Progenitor cell of endocrine pancreas (in vitro differentiated cells): ENCODE measurements at regions not wholly inside any gene's neighbourhood (a gene's known extent, or its start where the extent isn't known, plus 50 kb on each side); places are given as distances from the start of the nearest gene placed in this dataset.

Source experiments
- DNase-seq: peaks from one replicate; pipeline ENCODE4 v3.0.0; 2021; ENCODE audit warnings: low spot score; ENCODE audit not compliant: unreplicated experiment
- H3K27ac Mint-ChIP-seq: 2 replicates; pipeline ENCODE4 v1.8.0; 2021; ENCODE audit warnings: mild to moderate bottlenecking, moderate library complexity, mixed read lengths
- H3K27me3 Mint-ChIP-seq: 2 replicates; pipeline ENCODE4 v1.8.0; 2021; ENCODE audit warnings: mixed read lengths
- H3K36me3 Mint-ChIP-seq: 2 replicates; pipeline ENCODE4 v1.8.0; 2022; ENCODE audit warnings: mixed read lengths; ENCODE audit not compliant: insufficient read depth
- H3K4me1 Mint-ChIP-seq: 2 replicates; pipeline ENCODE4 v1.8.0; 2021; ENCODE audit warnings: low read depth, mixed read lengths
- H3K4me3 Mint-ChIP-seq: 2 replicates; pipeline ENCODE4 v1.8.0; 2021; ENCODE audit warnings: low read depth, mild to moderate bottlenecking, moderate library complexity, mixed read lengths
- H3K9me3 Mint-ChIP-seq: 2 replicates; pipeline ENCODE4 v1.8.0; 2021; ENCODE audit warnings: low read depth, mixed read lengths
- CTCF ChIP-seq: fragments of 200-600 bp; sonication (generic); IDR thresholded peaks from one replicate; pipeline ENCODE4 v1.5.0; 2021; ENCODE audit warnings: antibody characterized with exemption, mild to moderate bottlenecking; ENCODE audit not compliant: unreplicated experiment

GRCh38 chr1:194821091-194821490 lies 1634.7 kb upstream of the B3GALT2 start:
- DNase-seq = no peak
- TF ChIP-seq CTCF = no peak
- no peak overlapping the region for H3K27ac Mint-ChIP-seq
- H3K4me3 Mint-ChIP-seq = no peak overlapping the region
- no peaks in the 10 kb centered on the region for H3K4me1 Mint-ChIP-seq
- no peaks in the 10 kb centered on the region for H3K9me3 Mint-ChIP-seq
- H3K36me3 Mint-ChIP-seq = no peaks in the 10 kb centered on the region
- no peaks in the 10 kb centered on the region for H3K27me3 Mint-ChIP-seq

DNA sequence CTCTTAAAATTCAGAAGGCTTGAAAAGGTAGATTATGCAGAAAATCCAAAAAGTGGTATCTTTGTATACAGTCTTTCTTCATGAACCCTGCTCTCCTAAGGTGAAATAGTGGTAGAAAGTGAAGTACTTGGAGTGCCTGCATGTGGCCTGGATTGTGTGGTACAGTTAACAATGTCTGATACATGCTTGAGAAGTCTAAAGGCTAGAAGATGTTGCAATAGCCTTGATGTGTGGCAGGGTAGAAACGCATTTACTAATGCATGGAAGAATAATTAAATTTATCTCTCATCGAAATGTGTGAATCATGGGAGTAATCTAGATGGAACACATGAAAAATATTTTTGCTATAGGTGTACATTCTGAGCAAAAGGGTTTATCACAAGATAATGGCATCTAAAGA lies 1632.3 kb upstream of the B3GALT2 start:
- no peaks in the 10 kb centered on the region for H3K27me3 Mint-ChIP-seq
- H3K9me3 Mint-ChIP-seq = peaks cover 2% of the 10 kb centered on the region
- no peak for TF ChIP-seq CTCF
- H3K4me1 Mint-ChIP-seq = no peaks in the 10 kb centered on the region
- no peak overlapping the region for H3K4me3 Mint-ChIP-seq
- H3K27ac Mint-ChIP-seq = no peak overlapping the region
- H3K36me3 Mint-ChIP-seq = no peaks in the 10 kb centered on the region
- no peak for DNase-seq

- Mint-ChIP-seq H3K9me3 (peaks cover 2% of the 10 kb centered on the region), H3K27me3 (no peaks in the 10 kb centered on the region), H3K36me3 (no peaks in the 10 kb centered on the region), H3K4me3 (no peak overlapping the region), H3K4me1 (no peaks in the 10 kb centered on the region), H3K27ac (no peak overlapping the region)
- TF ChIP-seq CTCF = no peak
- DNase-seq = no peak
These were observed 1630.4 kb upstream of the B3GALT2 start for GRCh38 chr1:194816859-194817258.

GRCh38 chr1:194813096-194813495 lies 1626.7 kb upstream of the B3GALT2 start:
- Mint-ChIP-seq H3K27me3 (no peaks in the 10 kb centered on the region), H3K4me3 (no peak overlapping the region), H3K4me1 (no peaks in the 10 kb centered on the region)

DNA sequence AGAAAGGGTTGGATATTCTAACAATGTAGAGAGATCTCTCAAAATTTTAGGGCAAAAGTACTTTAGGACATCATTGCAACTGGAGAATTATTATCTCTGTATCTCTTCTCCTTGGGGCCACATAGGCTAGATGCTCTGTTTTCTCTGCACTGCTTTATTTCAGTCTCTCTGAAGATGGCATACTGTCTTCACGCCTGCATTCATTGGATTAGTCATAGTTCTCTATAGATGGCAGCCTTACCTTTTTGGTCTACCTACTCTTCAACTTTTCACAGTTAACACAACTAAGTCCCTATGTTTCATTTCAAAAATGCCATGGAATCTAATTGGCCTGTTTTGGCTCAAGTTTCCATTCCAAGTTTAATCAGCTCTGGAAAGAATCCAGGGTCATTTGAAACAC lies 1623.3 kb upstream of the B3GALT2 start:
- H3K4me1 Mint-ChIP-seq = no peaks in the 10 kb centered on the region
- H3K9me3 Mint-ChIP-seq = peaks cover 2% of the 10 kb centered on the region
- TF ChIP-seq CTCF = no peak
- no peaks in the 10 kb centered on the region for H3K36me3 Mint-ChIP-seq
- no peak overlapping the region for H3K27ac Mint-ChIP-seq
- H3K27me3 Mint-ChIP-seq = no peaks in the 10 kb centered on the region
- no peak for DNase-seq
- no peak overlapping the region for H3K4me3 Mint-ChIP-seq

More at GRCh38 chr1:194813096-194813495, 1626.7 kb upstream of the B3GALT2 start:
- DNase-seq = no peak
- TF ChIP-seq CTCF = no peak
- no peaks in the 10 kb centered on the region for H3K36me3 Mint-ChIP-seq
- H3K9me3 Mint-ChIP-seq = peaks cover 2% of the 10 kb centered on the region
- H3K27ac Mint-ChIP-seq = no peak overlapping the region
